T follicular helper cell (primary cell): ENCODE measurements at regions not wholly inside any gene's neighbourhood (a gene's known extent, or its start where the extent isn't known, plus 50 kb on each side); places are given as distances from the start of the nearest gene placed in this dataset.

Experiments
- DNase-seq: peaks from one replicate; pipeline ENCODE4 v3.0.0-alpha.2; 2020; ENCODE audit warnings: low read depth

DNA sequence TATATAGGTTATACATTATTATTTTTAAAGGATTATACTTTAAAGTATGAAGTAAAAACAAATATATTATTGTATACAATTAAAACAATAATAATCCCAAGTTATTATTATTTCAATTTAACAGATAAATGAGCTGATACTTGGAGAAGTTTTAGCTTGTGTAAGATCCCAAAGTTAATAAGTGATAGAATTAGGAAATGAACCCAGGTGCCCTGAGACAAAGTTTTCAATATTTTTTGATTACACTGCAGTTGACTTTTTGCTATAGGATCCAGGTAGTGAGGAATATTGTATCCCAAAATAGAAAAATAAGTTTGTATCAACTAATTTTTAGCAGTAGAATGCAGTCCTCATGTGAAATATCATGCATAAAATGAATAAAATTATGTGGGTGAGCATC lies 543.2 kb upstream of the ZNF608 start:
- DNase-seq = no peak

DNA sequence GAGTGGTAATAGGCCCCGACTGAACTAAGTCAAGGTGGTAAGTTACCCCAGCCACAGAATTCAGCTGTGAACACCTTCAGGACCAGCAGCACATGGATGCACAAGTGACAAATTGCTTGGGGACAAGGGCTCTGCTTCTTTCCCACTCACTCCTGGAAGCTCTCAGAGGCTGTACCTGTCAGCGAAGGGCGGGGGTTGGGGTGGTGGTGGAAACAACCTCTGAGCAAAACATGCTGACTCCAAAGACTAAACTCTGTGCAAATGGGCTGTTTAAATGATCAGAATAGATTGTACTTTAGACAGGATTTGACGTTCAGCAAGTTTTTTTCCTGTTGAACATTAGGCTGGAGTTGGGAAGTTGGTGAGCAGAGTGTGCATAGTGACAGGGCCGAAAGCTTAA lies 544.5 kb upstream of the ZNF608 start:
- DNase-seq = no peak

DNA sequence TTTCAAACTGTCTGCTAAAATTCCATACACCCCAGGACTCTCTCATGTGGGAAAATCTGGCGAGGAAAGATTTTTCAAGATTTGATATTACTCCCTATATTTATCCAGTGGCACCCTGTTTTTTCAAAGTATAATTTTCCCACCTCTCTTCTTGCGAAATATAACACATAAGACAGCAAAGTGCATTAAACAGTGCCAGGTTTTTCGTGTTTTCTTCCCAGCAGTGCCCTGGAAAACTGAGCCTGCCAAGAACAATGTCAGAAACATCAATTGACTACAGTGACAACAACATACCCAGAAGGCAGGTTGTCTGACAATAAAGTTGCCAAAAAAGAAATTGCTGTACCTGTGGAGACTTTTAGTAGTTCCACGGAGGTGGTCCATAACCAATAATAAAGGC lies 545.0 kb upstream of the ZNF608 start:
- DNase-seq = no peak

DNA sequence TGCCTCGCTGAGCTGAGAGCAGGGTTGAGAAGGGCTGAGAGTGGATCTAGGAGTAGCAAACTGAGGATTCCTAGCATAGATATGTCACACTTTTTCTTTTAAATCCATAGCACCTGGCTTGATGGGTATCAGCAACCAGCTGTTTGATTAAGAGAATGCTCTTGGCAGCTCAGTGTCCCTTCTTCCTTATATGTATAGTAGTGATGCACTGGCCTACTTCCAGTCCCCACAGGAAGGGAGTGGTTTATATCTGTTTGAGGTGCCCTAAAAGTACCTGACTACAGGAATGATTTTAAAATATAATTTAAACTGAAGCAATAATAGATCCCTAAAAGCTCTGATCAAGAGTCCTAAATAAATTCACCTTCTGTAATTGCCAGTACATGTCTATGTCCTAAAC lies 546.8 kb upstream of the ZNF608 start:
- no peak for DNase-seq

- DNase-seq = no peak
Observed at GRCh38 chr5:125293726-125294125, 547.3 kb upstream of the ZNF608 start.

GRCh38 chr5:125294844-125295243 lies 548.4 kb upstream of the ZNF608 start:
- no peak for DNase-seq

GRCh38 chr5:125295405-125295872 lies 549.0 kb upstream of the ZNF608 start:
- no peak for DNase-seq

DNA sequence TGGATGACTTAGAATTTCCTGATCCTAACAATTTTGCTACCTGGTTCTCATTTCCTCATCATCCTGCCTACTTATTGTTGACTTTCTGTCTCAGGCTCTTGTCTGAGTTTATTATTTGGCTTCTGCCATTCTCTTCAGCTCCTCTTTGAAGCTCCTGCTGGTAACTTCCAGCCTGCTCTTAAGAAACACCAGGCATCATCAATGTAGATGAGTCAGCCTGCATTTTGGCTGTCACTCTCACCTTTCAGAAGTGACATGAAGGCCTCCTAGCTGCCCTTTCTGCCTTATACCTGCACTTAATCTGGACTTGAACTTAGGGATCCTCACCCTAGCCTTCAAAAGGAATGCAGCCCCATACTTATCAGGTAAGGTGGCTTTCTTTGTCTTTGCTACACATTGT lies 551.8 kb upstream of the ZNF608 start:
- DNase-seq = no peak

- DNase-seq = no peak
Observed at GRCh38 chr5:125298746-125299379, 552.4 kb upstream of the ZNF608 start.

GRCh38 chr5:125301711-125302110 lies 555.3 kb upstream of the ZNF608 start:
- no peak for DNase-seq

DNA sequence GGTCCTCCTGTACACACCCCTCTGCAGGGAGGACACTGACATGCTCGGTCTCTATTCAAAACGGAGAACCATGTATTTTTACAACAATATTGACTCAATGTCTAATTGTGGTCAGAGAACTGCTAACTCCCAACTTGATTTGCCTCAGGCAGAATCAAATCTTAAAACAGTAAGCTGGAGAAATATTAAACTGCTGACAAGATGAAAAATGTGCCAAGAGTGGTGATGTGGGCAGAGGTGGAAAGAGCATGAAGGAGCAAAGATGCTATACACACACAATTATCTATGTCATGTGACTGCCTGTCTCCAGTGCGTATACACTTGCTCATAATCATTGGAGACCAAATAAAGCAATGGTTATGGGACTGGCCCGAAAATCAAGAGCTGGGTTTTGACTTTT lies 556.1 kb upstream of the ZNF608 start:
- no peak for DNase-seq

DNA sequence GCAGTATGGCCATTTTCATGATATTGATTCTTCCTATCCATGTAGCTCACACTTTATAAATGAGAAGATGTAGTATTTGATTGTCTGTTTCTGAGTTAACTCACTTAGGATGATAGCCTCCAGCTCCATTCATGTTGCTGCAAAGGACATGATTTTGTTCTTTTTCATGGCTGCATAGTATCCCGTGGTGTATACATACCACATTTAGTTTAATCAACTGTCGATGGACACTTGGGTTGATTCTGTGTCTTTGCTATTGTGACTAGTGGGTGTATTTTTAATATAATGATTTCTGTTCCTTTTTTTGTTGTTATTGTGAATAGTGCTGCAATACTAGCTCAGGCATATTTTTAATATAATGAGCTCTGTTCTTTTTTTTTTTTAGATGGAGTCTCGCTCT lies 560.3 kb upstream of the ZNF608 start:
- DNase-seq = no peak

DNA sequence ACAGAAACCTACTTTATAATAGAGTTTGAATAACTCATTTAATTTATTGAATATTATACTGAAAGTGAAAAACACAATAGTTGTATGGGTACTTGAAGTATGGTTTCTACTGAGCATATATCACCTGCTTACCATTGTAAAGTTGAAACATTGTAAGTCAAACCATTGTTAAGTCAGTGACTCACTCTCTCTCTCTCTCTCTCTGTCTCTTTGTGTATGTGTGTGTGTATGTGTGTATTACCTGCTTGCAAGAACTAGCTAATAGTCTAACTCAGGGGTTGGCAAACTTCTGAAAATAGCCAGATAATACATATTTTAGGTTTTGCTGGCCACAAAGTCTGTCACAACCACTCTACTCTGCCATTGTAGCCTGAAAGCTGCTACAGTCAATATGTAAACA lies 564.3 kb upstream of the ZNF608 start:
- DNase-seq = no peak

DNA sequence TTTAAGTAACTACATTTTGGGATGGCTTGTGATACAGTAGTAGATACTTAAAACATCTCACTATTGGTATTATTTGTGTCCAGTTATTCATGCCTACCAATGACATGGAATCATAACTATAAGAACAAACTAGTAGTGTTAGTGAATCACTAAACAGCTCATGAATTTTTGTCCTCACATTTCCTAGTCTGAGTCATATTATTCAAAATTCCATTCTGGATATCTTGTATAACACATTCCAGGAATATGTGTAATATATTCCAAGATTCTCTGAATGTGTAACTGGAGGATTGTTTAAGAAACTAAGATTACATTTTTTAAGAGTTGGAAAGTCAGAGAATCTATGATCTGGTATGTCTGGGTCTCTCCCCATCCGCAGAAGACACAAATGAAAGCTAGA lies 565.3 kb upstream of the ZNF608 start:
- DNase-seq = no peak

DNA sequence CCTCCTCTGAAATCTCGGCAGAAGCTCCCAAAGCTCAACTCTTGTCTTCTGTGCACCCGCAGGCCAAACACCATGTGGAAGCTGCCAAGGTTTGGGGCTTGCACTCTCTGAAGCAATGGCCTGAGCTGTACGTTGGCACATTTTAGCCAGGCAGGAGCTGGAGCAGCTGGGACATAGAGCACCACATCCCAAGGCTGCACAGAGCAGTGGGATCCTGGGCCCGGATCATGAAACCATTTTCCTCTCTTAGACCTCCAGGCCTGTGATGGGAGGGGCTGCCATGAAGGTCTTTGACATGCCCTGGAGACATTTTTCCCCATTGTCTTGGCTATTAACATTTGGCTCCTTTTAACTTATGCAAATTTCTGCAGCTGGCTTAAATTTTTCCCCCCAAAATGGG lies 567.1 kb upstream of the ZNF608 start:
- DNase-seq = no peak

DNA sequence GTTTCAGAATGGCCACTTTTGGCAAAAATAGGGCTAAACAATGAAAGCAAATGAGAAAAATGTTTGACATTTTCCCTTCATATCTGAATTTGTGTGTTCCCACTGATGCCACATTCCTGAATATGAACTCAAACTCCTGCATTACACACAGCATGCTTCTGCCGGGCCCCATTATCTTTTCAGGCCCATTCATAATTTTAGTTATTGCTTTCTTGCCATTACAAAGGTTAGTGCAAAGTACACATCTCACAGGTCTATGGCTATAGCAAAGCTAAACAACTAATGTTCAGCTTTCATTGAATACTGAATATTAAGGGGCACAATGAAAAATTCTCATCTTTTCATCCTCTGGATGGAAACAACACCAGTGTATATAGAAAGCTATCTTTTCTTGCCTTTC lies 568.9 kb upstream of the ZNF608 start:
- DNase-seq = no peak

GRCh38 chr5:125316391-125316790 lies 570.0 kb upstream of the ZNF608 start:
- no peak for DNase-seq

DNA sequence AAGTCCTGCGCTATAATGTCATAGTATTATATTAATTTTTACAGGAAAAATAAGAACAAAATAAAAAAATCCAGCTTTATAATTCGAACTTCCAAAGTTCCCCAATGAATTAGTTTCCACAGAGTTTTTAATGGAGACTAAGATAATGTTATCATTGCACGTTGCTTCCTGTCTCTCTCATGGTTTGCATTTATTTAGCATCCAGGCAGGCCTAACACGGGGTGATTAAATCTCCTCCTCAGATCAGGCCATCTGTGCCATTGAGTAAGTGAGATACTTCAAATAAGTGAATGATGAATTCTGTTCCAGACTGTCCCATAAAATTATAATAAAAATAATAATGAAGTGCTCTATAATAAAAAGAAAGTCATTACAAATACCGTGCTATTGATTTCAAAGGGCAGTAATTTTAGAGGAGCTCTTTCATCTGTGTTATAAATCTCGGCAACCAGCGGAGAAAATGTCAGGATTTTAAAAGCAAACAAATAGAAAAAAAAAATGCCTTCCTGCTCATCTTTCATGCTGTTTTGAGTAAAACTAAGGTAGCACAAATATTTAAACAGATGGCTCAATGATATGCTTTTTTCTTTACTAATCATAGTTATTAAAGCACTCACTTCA lies 570.6 kb upstream of the ZNF608 start:
- no peak for DNase-seq

DNA sequence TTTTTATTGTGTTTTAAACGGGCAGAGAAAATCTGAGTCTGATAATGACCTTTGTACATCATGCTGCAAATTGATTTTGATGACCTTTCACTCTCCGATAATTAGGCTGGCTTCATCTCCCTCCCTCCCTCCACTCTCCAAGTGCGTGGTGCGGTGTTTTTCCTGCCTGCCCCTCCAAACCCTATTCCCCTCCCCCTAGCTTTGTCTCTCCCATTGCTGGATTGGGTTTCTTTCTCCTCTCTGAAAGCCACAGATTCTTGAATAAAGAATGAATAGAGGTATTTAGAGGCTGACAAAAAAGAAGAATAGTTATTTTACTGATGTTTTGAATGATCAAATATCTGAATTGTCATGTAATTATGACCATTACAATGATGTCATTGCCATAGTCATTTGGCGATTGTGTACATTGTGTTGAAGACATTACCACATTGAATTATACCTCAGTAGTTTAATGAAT lies 571.1 kb upstream of the ZNF608 start:
- no peak for DNase-seq

- DNase-seq = no peak
Observed at GRCh38 chr5:125321654-125322053, 575.2 kb upstream of the ZNF608 start.

- DNase-seq = no peak
Observed at GRCh38 chr5:125323613-125324012, 577.2 kb upstream of the ZNF608 start.

DNA sequence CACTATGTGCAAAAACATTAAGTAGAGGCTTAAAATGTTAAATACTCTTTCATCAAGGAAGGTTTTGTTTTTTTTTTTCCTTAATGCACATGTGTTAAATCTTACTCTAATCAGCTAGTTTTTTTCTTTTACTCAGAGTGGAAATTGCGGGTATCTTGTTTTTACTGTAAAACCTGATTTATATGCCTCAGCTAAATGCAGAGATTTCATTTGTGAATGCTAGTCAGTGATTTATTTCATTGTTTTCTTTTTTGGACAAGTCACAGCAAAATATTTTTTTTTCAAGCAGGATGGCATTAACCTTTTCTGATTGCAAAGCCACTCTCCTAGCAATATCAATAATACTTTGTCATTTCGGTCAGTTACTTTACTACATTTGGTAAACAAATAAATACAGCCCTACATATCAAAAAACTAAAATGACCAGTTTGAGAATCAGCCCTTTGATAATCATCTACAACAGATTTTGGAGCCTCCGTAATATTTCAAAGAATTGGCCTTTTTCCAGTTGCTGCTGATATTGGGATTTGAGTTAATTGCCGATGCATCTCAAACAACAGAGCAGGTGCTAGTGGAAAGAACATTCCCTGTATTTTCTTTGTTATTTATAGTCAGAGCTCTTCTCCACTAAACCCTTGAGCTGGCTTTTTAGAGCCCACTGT lies 579.2 kb upstream of the ZNF608 start:
- no peak for DNase-seq

DNA sequence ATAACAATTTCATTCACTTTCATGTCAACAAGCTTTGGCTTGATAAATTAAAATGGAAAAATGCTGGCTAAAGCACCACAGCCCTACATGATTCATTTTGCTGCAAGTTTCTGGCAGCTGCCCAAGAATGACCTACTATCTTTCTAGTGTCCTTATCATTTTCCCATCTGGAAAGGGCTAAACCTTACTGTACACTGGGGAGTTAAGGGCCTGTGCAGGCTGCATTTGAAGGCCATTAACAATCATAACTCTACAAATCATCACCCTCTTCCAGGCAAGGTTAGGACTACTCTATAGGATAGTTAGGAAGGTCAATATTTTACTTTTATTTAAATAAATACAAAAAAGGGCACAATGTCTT lies 579.7 kb upstream of the ZNF608 start:
- no peak for DNase-seq

DNA sequence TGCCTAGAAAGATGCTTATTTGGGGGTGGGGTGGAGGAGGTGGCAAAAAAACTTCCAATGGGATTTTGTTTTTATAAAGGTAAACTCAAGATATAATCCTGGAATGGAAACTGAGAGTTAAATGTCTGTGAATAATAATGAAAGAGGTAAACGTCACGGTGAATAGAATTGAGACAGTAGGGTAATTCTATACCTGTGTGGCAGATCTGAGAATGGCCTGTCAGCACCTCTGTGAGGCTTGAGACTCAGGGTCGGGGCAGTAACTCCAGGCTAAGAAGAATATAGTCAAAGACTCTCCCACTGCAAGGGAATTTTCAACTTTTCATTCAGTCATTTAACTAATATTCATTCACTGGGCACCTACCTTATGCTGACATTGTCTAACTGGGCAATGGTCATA lies 581.2 kb upstream of the ZNF608 start:
- DNase-seq = no peak
